HG03521 (cell line): ENCODE measurements at regions not wholly inside any gene's neighbourhood (a gene's known extent, or its start where the extent isn't known, plus 50 kb on each side); places are given as distances from the start of the nearest gene placed in this dataset.
"Not testable (repeated sequence)": the region's sequence is repeated elsewhere in the genome, so short reads cannot be mapped to it uniquely, and the experiment has no call there.

Source experiments
- ATAC-seq: cut with Tn5 transposase; IDR thresholded peaks from one replicate; pipeline ENCODE4 v1.9.1; 2021; ENCODE audit warnings: mild to moderate bottlenecking, moderate library complexity; ENCODE audit not compliant: unreplicated experiment

DNA sequence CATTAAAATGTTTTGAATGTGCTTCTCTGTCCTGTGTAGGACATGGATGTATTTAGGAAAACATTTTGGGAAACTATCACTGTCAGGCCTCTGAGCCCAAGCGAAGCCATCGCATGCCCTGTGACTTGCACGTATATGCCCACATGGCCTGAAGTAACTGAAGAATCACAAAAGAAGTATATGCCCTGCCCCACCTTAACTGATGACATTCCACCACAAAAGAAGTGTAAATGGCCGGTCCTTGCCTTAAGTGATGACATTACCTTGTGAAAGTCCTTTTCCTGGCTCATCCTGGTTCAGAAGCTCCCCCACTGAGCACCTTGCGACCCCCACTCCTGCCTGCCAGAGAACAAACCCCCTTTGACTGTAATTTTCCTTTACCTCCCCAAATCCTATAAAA, 191.1 kb upstream of the MEIS1 start:
- ATAC-seq, result not testable (repeated sequence)

DNA sequence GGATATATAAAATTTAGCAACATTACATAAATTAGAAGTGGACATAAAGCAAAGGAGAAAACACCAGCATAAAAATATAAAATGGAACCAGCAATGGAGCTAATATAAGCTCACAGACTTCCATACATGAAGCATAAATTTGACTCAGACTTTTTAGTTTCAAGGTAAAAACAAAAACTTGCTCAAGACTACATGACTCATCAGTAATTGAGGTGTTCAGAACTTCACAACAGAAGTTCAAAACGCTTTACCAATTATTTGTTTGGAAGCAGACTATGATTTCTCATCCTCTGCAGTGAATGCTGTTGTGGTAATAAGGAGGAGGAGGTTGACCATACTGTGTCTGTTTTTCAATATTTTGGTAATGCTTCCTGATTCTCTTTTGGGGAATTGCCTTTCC, 192.0 kb upstream of the MEIS1 start:
- ATAC-seq, result not testable (repeated sequence)

DNA sequence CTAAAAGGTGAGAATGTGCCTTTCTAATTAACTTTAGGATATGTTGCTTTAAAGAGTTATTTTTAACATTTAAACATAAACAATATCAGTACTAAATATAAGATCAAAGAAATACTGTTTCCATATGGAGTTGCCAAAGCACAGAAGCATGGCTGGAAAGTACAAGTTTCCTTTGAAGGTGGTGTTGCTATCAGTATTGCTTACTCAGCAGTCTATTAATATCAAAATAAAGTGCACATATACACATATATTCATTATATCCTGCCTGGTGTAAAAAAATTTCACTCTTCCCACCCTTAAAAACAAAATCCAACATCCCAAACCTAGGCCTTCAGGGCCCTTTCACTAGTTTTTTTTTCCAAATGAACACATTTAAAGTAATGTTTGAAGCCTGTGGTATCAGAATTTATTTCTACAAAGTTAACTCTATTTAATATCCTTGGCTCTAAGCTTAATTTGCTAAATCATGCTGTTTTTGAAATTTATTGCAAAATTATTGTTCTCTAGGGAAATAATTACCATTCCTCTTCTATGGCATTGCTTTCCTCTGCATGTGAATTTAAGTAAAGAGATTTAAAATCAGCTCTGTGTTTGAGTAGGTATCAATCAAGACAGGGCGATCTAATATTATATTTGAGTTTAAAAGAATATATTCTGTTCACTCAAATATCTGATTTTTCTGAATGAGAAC, 192.7 kb upstream of the MEIS1 start:
- ATAC-seq, result no peak

DNA sequence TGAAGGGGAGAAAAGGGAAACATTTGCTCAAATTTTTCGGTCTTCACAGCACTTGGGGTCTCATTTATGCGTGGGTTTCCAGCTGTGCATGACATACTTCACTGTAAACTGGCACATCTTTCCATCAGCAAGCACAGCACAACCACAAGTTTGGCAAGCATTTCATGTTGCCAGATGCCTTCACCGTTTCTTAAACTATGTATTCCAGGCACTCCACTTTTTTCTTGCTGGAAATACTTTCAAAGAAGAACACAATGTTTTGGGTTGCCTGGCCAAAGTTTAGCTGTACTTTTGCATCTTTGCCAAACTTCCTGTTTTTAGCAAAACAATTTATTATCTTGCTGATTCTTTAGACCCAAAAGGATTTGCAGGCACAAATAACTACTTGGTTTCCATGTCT, 194.6 kb upstream of the MEIS1 start:
- no peak for ATAC-seq

DNA sequence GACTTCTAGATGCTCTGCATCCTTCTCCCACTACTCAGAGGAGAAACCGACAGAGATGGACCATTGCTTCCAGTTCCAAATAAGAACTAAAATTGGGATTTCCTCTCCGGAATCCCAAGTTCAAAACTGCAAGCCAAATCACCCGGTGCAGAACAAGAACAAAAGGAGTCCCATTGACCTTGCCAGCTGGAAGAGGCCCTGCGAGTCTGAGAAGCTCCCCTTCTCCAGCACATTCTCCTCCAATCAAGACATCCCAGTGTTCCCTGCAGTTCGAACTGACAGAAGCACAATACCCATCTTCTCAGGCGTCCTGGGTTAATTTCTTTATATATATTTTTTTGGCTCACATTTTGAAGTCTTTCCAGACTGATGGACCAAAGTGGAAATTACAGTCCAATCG, 195.3 kb upstream of the MEIS1 start:
- ATAC-seq, result no peak

DNA sequence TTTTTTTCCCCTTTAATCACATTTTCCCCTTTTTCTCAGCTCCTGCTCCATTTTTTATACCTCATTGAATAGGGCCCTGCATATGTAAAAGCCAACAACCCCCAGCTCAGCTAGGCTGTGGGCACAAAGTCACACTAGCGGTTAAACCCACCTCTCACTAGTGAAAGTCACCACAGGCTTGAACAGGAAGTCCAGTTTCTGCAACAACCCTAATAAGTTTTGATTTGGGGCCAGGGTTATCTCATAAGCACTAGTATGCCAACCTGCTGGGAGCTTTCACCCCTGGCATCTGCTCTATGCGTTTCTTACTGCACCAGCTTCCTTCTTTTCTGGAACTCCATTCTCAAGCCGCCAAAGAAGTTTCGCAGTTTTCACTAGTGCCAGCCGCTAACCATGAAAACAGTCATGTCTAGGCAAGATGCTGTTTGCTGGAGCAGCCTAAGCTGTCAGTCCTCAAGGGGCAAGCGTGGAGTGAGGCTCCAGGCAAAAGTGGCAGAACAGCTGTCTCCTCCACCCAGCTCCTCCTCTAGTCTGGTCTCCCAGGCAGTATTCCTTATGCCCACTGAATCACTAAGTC, 197.0 kb upstream of the MEIS1 start:
- ATAC-seq, result no peak

DNA sequence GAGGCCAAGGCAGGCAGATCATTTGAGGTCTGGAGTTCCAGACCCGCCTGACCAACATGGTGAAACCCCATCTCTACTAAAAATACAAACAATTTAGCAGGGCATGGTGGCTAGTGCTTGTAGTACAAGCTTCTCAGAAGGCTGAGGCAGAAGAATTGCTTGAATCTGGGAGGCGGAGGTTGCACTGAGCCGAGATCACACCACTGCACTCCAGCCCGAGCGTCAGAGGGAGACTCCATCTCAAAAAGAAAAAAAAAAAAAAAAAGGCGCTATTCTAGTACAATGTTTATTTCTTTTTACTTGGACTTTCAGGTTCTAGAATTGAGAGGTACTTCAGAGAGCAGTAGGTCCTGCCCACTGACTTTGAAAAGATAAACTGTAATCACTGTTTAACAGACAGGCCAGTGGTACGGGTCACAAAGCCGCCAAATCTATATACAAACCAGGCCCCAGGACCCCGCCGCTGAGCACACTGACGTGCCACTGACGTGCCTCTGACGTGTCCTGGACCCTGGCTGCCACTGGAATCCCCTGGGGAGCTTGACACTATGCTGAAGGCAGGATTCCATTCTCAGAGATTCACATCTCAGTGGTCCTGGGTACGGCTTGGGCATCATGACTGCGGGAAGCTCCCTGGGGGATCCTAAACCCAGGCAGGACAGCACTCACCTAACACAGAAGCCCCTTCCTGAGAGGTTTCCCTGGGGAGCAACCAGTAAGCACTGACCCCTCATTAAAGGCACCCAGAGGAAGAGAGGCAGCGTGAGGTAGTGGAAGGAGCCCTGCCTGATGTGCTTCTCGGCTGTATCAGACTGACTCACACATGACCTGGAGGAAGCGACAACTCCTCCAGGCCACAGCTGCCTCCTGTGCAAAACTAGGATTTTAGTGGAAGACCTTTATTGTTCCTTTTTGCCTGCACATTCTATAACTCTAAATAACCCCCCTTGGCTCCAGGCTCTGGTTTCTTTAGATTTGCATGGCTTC, 197.8 kb upstream of the MEIS1 start:
- ATAC-seq, result no peak

DNA sequence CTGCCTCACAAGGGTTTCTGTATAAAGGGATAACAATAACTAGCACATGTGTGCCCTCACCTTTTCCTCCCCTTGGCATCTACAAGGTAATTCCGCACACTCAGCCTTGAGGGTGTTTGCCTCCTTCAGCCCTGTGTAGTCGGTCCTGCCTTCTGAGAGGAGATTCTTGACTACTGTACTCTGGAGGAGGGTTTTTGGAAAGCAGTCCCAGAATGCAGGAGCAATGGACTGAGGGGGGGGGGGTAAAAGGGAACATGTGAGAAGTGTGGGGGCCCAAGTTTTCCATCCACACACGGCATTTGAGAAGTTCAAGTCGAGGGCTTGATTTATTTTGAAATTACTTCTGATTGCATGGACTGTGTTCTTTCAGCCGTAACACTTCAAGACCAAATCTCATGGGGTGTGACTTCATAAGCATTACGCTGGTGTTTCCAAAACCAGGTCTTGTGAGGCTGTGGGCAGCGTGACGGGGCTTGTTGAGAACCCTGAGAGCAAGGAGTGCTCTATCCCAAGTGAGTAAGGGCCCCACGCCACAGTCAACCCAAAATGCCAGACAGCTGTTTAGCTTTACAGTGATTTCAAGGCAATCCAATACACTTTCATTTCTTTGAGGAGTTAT, 198.7 kb upstream of the MEIS1 start:
- ATAC-seq, result no peak

DNA sequence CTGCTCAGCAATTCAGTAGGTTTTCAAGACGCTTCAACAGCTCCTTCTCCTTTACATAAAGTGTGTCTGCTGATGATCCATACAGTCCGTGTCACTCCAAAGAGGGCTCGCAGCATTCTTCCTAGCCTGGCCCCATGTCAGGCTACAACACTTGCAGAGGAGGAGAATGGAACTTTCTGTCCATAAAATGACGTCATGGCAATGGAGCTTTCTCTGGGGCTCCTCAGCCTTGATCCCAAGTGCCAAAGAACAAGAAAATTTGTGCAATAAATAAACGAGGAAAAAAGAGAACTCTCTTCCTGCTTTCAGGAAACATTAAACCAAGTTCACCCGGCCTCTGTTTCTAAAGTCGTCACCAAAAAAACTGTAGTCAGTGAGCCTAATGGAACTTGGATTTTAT, 199.5 kb upstream of the MEIS1 start:
- ATAC-seq, result no peak

DNA sequence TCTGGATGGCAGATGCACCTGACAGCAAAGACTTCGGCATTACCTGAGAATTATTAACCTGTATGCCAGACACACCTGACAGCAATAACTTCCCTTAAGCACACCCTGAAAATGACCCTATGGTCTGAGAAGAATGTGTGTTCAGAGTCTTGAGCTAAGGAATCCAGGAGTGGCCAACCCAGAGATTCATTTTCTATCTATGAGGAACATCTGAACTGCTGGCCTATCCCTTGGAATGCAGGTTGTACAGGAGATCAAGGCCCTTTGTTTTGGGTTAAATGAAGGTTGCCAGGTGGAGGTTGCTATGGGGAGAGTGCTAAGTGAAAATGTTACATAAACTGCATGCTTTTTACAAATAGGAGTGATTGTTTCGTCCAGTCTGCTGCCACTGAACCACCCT, 200.9 kb upstream of the MEIS1 start:
- ATAC-seq, result no peak

DNA sequence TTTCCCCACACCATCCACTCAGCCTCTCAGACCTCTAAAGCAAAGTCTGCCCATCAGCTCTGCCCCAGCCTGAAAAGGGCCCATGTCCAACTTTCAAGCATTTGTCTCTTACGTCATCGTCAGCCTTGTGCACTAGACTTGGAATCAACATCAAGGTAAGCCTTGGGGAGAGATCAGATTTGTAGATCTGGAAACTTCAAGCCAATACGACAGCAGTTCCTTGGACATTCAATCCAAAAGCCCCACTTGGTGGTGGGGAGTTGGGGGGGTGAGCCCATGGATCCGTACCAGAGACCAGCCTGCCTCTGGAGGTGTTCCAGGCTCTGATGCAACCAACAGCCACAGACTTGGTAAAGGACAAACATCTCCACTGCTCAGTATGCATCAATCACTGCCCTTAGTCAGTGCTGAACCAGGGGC, 206.8 kb upstream of the MEIS1 start:
- ATAC-seq, result no peak

DNA sequence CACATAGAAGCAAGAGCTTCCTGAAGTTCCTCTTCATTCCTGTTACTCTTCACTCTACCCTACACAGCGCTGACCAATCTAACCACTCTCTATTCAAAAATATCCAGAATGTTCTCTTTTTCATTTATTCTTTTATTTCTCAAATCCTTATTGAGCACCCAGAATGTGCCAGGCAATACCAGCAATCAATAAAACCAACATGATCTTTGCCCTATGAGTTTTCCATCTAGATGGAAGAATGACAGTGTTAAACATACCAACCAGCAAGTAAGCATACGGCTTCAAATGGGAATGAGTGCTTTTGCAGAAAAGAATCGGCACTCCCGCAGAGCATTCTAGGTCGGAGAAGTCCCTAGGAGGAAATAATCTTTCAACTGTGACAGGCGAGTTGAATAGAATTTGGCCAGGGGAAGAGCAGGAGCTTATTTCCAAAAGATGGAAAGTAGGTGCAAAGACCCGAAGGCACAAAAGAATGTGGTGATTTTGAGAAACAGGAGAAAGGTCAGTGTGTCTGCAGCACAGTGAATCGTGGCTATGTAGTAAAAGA, 217.8 kb upstream of the MEIS1 start:
- ATAC-seq, result no peak

DNA sequence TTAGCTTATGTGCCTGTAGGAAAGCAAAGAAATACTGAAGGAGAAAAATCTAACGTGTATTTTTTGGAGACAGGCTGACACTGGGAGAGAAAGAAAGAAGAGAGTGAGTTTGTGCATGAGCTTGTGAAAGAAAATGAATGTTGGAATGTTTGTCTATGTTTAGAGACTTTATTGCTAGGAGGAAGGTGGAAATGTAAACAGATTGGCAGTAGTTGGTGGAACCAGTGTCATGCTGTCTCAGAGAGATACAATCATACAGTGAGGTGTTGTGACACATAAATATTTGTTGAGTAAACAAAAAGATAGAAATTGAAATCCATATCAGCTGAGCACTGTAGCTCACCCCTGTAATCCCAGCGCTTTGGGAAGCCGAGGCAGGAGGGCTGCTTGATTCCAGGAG, 222.2 kb upstream of the MEIS1 start:
- no peak for ATAC-seq

DNA sequence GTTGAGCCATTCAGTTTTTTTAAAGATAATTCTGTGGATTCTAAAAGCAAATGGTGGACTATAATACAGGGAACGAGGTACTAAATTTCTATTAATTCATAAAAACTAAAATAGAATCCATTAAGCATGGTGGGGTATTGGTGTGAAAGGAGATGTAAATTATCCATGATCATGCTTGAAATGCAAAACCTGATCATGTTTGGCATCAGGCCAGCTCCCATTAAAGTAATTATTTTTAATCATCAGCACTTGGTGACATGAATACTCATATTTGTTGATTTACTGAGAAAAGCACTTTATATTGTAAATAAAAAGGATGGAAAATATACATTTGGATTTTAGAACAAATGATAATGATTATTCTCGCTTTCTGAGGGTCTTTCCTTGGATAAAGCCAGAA, 232.3 kb upstream of the MEIS1 start:
- no peak for ATAC-seq

DNA sequence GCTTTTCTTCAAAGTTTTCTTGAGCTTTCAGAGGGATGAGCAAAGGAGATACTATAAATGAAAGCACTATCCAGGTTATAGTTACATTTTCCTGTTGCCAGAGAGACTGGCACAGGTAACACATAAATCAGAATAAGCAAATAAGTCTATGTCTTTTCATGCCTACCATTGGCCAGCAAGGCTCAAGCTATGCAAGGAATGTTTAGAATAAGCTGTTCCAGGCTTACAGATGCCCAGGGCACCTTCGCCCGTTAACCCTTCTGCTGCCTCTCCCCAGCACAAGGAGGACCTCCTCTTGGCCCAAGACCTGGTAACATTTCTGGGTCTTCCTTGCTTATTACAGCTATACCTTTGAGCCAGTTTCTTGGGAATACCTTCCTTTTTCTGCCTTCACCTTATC, 233.7 kb upstream of the MEIS1 start:
- ATAC-seq, result no peak

DNA sequence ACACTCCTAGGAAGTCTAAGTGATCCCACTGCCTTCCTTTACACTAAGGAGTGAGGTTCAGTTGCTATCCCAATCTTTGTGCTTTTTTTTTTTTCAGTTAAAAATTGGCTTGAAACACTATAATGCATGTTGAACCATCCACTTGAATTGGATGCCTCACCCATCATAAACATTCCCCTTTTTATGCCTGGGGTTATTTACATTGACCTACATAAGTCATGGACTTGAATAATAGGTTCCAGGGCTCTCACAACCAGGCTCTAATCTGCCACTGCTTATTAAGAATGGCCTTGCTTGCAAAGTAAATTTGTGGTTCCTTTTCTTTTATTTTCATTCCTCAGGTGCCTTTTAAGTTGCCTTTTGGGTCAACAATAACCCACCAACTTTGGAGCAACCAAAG, 236.1 kb upstream of the MEIS1 start:
- ATAC-seq, result no peak

DNA sequence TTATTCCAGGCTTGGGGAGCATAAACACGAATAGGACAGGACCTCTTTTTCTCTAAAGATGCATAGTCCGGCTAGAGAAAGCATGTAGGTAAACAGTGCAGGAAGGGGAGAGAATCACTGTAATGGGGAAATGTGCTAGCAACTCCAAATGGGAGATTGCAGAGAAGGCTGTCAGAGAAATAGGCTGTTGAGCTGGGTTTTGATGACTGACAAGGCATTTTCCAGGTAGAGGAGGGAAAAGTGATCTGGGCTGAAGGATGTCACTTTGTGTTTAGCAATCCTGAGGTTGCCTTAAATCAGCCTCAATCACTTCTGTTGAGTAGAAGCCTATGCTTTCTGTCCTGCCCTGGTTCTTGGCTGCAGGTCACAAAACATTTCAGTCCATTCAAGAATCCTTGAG, 242.0 kb upstream of the MEIS1 start:
- ATAC-seq, result no peak

DNA sequence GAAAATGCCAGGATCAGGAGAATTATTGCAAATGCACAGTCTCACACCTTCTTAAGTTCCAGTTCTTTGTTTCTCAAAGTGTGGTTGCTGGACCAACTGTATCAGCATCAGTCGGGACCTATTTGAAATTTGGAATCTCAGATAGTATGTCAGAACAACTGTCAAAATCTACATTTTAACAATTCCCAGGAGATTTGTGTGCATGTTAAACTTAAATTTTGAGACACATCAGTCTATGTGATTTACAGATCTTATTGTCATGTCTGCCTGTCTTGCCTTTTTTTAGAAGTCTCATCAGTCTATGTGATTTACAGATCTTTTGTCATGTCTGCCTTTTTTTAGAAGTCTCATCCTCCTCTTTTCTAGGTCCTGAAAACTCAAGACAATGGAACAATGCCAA, 243.6 kb upstream of the MEIS1 start:
- ATAC-seq, result no peak

DNA sequence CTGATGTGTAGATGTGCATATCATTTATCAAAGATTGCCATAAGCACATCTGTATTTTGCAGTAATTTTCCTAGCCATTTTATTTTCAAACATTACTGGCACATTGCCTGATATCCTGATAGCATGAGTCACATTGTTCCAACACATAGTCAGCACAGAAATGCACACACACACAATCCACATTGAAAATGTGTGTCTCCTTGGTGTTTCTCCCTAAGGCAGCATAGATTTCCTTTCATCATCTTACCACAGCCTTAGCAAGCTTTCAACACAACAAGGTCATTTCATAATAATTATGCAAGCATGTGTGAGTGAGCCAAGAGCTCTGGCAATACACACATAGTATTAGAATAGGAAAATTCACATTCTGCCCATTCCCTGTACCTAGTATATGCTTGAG, 245.4 kb upstream of the MEIS1 start:
- ATAC-seq, result no peak

DNA sequence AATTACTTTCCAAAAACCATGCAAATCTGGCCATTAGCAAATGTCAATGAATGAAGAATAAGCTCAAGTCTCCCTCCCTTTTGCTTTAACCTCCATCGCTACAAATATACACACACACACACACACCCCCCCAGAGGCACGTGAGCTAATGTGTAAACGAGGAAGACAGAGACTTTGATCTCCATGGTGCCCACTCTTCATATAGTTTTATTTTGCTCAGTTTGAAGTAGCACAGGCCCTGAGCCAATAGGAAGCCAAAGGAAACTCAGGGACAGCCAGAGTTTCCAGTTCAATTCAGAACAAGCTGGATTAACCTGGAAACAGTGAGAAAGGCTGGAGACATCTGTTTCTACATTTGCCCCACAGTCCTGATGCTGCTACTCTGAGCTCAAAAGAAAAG, 248.4 kb upstream of the MEIS1 start:
- ATAC-seq, result no peak

DNA sequence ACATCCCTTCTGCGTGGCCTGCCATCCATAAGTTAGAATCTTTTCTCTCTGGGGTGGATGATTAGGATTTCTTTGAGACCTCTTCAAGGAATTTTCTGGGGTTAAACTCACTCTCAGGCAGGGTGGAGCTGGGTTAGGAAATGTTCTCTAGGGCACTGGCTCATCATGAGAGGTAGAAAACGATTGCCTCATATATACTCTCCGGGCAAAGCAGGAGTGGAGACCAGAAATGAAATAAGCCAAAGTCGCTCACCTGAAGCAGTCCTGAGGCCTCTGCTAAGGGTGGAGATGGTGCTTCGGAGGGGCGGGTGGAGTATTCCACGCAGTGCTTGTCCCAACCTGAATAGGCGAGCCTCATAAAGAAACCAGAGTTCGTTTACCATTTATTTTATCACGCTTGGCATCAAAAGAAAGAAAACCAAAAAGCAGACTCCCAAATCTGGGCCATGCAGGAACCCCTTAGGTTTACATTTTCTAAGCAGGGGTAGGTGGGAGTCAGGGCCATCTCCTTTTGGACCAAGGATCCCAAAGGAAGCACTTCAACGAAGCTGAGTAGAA, 249.3 kb upstream of the MEIS1 start:
- ATAC-seq, result no peak
